Spleen (tissue), 7 donors: ENCODE measurements at regions not wholly inside any gene's neighbourhood (a gene's known extent, or its start where the extent isn't known, plus 50 kb on each side); places are given as distances from the start of the nearest gene placed in this dataset.

ENCODE experiments used
- CTCF ChIP-seq, 11 experiments: fragments of 200-600 bp in 7 of 11; fragments of 450-650 bp in 4 of 11; sonication (generic) in 4 of 11; IDR thresholded peaks in 8 of 11; conservative IDR thresholded peaks in 3 of 11; 1 replicate in 7 of 11; 2 replicates in 4 of 11; pipeline versions ENCODE4 v1.4.0 to v1.8.0; 2016 to 2021; ENCODE audit warnings: antibody characterized with exemption in 11 of 11, inconsistent platforms in 4 of 11, mild to moderate bottlenecking in 1 of 11
- POLR2A ChIP-seq, 3 donors: fragments of 450-650 bp; IDR thresholded peaks; one replicate each; pipeline ENCODE4 v1.5.1; 2017; ENCODE audit warnings: antibody characterized with exemption in 3 of 3, mild to moderate bottlenecking in 1 of 3
- POLR2AphosphoS5 ChIP-seq, 3 donors: sonication (generic); formaldehyde crosslinking; IDR thresholded peaks; one replicate each; pipeline ENCODE4 v1.5.1; 2017; ENCODE audit warnings: antibody characterized with exemption in 3 of 3
- donor health status: DM: no; HTN: no; CAD: no; lungs with moderate emphysema.
- donor health status: DM: no; HTN: no; CAD: no.
- donor health status: DM: no; HTN: no; CAD: no.

- TF ChIP-seq POLR2A (IDR thresholded peaks at IDR 0.05), result no peak
- TF ChIP-seq CTCF (IDR thresholded peaks at IDR 0.05 in 8 of 11, conservative IDR thresholded peaks at IDR 0.05 in 3 of 11), result no peak
- TF ChIP-seq POLR2AphosphoS5 (IDR thresholded peaks at IDR 0.05), result no peak
Measured at GRCh38 chr5:61272688-61273087, 59.4 kb upstream of the ZSWIM6 start.
